SK-N-SH (cell line): ENCODE measurements at regions not wholly inside any gene's neighbourhood (a gene's known extent, or its start where the extent isn't known, plus 50 kb on each side); places are given as distances from the start of the nearest gene placed in this dataset.

Experiments
- CTCF ChIA-PET: fragments of 300-600, 350-600 bp; formaldehyde crosslinking; extraction: SDS; loops from one replicate; lab custom pipeline; 2021; lab: Yijun Ruan, JAX
- POLR2A ChIA-PET: fragments of 350-600 bp; sonication (Branson Sonifier 250); formaldehyde crosslinking; extraction: SDS; loops from one replicate; lab custom pipeline; 2020; ENCODE audit warnings: antibody characterized with exemption, inconsistent platforms; lab: Yijun Ruan, JAX
- DNase-seq: peaks from one replicate; pipeline ENCODE4 v3.0.0; 2012
- H2AFZ ChIP-seq: fragments of 200-600 bp; sonication (generic); 2 replicates; pipeline ENCODE4 v1.8.1; 2016; ENCODE audit warnings: antibody characterized with exemption, mild to moderate bottlenecking, low read depth
- H3F3A ChIP-seq: fragments of 200-600 bp; sonication (generic); replicated peaks from 2 replicates; pipeline ENCODE3; 2016; ENCODE audit warnings: antibody characterized with exemption, mild to moderate bottlenecking; ENCODE audit not compliant: insufficient read depth
- H3K27ac ChIP-seq, 2 experiments: fragments of 200-500 bp in 1 of 2; fragments of 200-600 bp in 1 of 2; sonication (Bioruptor generic) in 1 of 2; sonication (generic), shearing (Covaris generic) in 1 of 2; 2 replicates each; pipeline versions ENCODE4 v1.5.1 to v1.6.1; 2014 to 2016; ENCODE audit warnings: low read depth in 2 of 2, inconsistent platforms in 1 of 2, low read length in 1 of 2, mild to moderate bottlenecking in 1 of 2, mixed read lengths in 1 of 2
- H3K27me3 ChIP-seq: fragments of 200-600 bp; sonication (generic), shearing (Covaris generic); 2 replicates; pipeline ENCODE4 v1.6.1; 2016; ENCODE audit warnings: mixed run types; ENCODE audit not compliant: insufficient read depth
- H3K36me3 ChIP-seq, 2 experiments: fragments of 200-500 bp in 1 of 2; fragments of 200-600 bp in 1 of 2; sonication (Bioruptor generic) in 1 of 2; sonication (generic) in 1 of 2; replicated peaks in 1 of 2; 2 replicates each; pipeline versions ENCODE3 to v1.5.1; 2014 to 2016; ENCODE audit warnings: low read length in 1 of 2, mild to moderate bottlenecking in 1 of 2; ENCODE audit not compliant: insufficient read depth in 2 of 2, control insufficient read depth in 1 of 2
- H3K4me1 ChIP-seq, 2 experiments: fragments of 200-500 bp in 1 of 2; fragments of 200-600 bp in 1 of 2; sonication (Bioruptor generic) in 1 of 2; sonication (generic), shearing (Covaris generic) in 1 of 2; 2 replicates each; pipeline versions ENCODE4 v1.5.1 to v1.6.1; 2014 to 2016; ENCODE audit warnings: low read depth in 1 of 2, low read length in 1 of 2, mixed run types in 1 of 2; ENCODE audit not compliant: insufficient read depth in 2 of 2, control insufficient read depth in 1 of 2
- H3K4me2 ChIP-seq: fragments of 200-600 bp; sonication (generic), shearing (Covaris generic); 2 replicates; pipeline ENCODE4 v1.6.1; 2017; ENCODE audit warnings: mixed run types
- H3K4me3 ChIP-seq, 2 experiments: fragments of 200-500 bp in 1 of 2; fragments of 200-600 bp in 1 of 2; sonication (Bioruptor generic) in 1 of 2; sonication (generic), shearing (Covaris generic) in 1 of 2; 2 replicates each; pipeline versions ENCODE4 v1.5.1 to v1.8.1; 2014 to 2016; ENCODE audit warnings: low read depth in 2 of 2, inconsistent platforms in 1 of 2, low read length in 1 of 2, mild to moderate bottlenecking in 1 of 2, mixed read lengths in 1 of 2, moderate library complexity in 1 of 2
- H3K79me2 ChIP-seq: fragments of 200-600 bp; sonication (generic); 2 replicates; pipeline ENCODE4 v1.8.1; 2017; ENCODE audit warnings: mild to moderate bottlenecking; ENCODE audit not compliant: insufficient read depth
- H3K9ac ChIP-seq: fragments of 200-600 bp; sonication (generic); 2 replicates; pipeline ENCODE4 v1.6.1; 2017; ENCODE audit warnings: mixed run types
- H3K9me2 ChIP-seq: fragments of 200-600 bp; sonication (generic); 2 replicates; pipeline ENCODE4 v1.6.1; 2017; ENCODE audit warnings: mixed run types
- H3K9me3 ChIP-seq: fragments of 200-600 bp; sonication (generic); 2 replicates; pipeline ENCODE4 v1.6.1; 2017; ENCODE audit warnings: mixed run types, mild to moderate bottlenecking, moderate library complexity
- H4K20me1 ChIP-seq: fragments of 200-600 bp; sonication (generic); 2 replicates; pipeline ENCODE4 v1.6.1; 2017; ENCODE audit warnings: mild to moderate bottlenecking, mixed run types; ENCODE audit not compliant: insufficient read depth
- CHD2 ChIP-seq: fragments of 150-350 bp; IDR thresholded peaks from 2 replicates; pipeline ENCODE4 v1.6.1; 2018; ENCODE audit warnings: low read length; ENCODE audit not compliant: partially characterized antibody
- CTCF ChIP-seq: fragments of 200-600 bp; sonication (generic); IDR thresholded peaks from 2 replicates; pipeline ENCODE4 v1.6.1; 2017; ENCODE audit warnings: antibody characterized with exemption, mild to moderate bottlenecking, moderate library complexity
- ELF1 ChIP-seq: IDR thresholded peaks from 2 replicates; pipeline ENCODE4 v1.4.0; 2012
- EP300 ChIP-seq, 2 experiments: IDR thresholded peaks; 2 replicates each; pipeline versions ENCODE4 v1.4.0 to v1.6.1; 2012; ENCODE audit warnings: borderline replicate concordance in 1 of 2, low read depth in 1 of 2, low read length in 1 of 2
- EZH2phosphoT487 ChIP-seq: fragments of 200-600 bp; sonication (generic); IDR thresholded peaks from 2 replicates; pipeline ENCODE4 v1.6.1; 2017; ENCODE audit warnings: low read depth, mixed run types, mild to moderate bottlenecking, antibody characterized with exemption, moderate library complexity, borderline replicate concordance
- FOXJ3 ChIP-seq: sonication (generic); formaldehyde crosslinking; IDR thresholded peaks from 2 replicates; pipeline ENCODE4 v1.5.1; 2020; ENCODE audit warnings: mild to moderate bottlenecking, missing genetic modification reagents
- GABPA ChIP-seq: IDR thresholded peaks from 2 replicates; pipeline ENCODE4 v1.4.0; 2012; ENCODE audit warnings: low read depth, mild to moderate bottlenecking
- GATA2 ChIP-seq: sonication (generic); formaldehyde crosslinking; IDR thresholded peaks from 2 replicates; pipeline ENCODE4 v1.5.0; 2020; ENCODE audit warnings: mild to moderate bottlenecking, missing genetic modification reagents
- IRF3 ChIP-seq: fragments of 150-350 bp; IDR thresholded peaks from 2 replicates; pipeline ENCODE4 v1.6.1; 2016; ENCODE audit warnings: mild to moderate bottlenecking, low read depth, low read length
- JUND ChIP-seq: IDR thresholded peaks from 2 replicates; pipeline ENCODE4 v1.4.0; 2012
- MXI1 ChIP-seq: IDR thresholded peaks from 2 replicates; pipeline ENCODE4 v1.6.1; 2012; ENCODE audit warnings: mild to moderate bottlenecking, low read depth, low read length, improper control_type of control experiment
- NRF1 ChIP-seq: IDR thresholded peaks from 2 replicates; pipeline ENCODE4 v1.6.1; 2012; ENCODE audit warnings: low read depth, mild to moderate bottlenecking, low read length
- PBX3 ChIP-seq: IDR thresholded peaks from 2 replicates; pipeline ENCODE4; 2012
- POLR2AphosphoS5 ChIP-seq: IDR thresholded peaks from 2 replicates; pipeline ENCODE4 v1.6.1; 2012; ENCODE audit warnings: low read depth, low read length
- RFX5 ChIP-seq: IDR thresholded peaks from 2 replicates; pipeline ENCODE4 v1.6.1; 2012; ENCODE audit warnings: mild to moderate bottlenecking, improper control_type of control experiment, low read length
- TAF1 ChIP-seq: IDR thresholded peaks from 2 replicates; pipeline ENCODE4 v1.6.1; 2012; ENCODE audit warnings: low read depth, mild to moderate bottlenecking, low read length, moderate library complexity, borderline replicate concordance
- TCF12 ChIP-seq: IDR thresholded peaks from 2 replicates; pipeline ENCODE4 v1.4.0; 2012
- USF1 ChIP-seq: IDR thresholded peaks from 2 replicates; pipeline ENCODE4 v1.4.0; 2012; ENCODE audit warnings: low read depth, borderline replicate concordance
- ZBTB33 ChIP-seq: IDR thresholded peaks from 2 replicates; pipeline ENCODE4 v1.4.0; 2012; ENCODE audit warnings: low read depth, borderline replicate concordance
- WGBS: methylation state at CpG from one replicate; pipeline ENCODE4 v1.1.6; 2017; ENCODE audit warnings: low lambda C conversion rate; 5-methylcytosine and 5-hydroxymethylcytosine counted together

- H3K9me2 ChIP-seq, result no peaks in the 10 kb centered on the region
- H3K79me2 ChIP-seq, result no peaks in the 10 kb centered on the region
- TF ChIP-seq CHD2, result no peak
- no peak for TF ChIP-seq TCF12
- no peak for TF ChIP-seq ZBTB33
- no peak for TF ChIP-seq ELF1
- TF ChIP-seq NRF1, result no peak
- TF ChIP-seq CTCF, result no peak
- no peak for TF ChIP-seq MXI1
- no peak for TF ChIP-seq PBX3
- no peak for TF ChIP-seq GATA2 (CRISPR knock-in tag)
- TF ChIP-seq EZH2phosphoT487, result no peak
- no peak for TF ChIP-seq IRF3
- no peak for TF ChIP-seq POLR2AphosphoS5
- TF ChIP-seq EP300 (IDR thresholded peaks at IDR 0.05; ENCODE audit: borderline replicate concordance in 1 of 2, low read depth in 1 of 2, low read length in 1 of 2), result no peak
- no peak for TF ChIP-seq RFX5
- no peak for TF ChIP-seq FOXJ3 (CRISPR knock-in tag)
- TF ChIP-seq JUND, result no peak
- TF ChIP-seq TAF1, result no peak
- TF ChIP-seq GABPA, result no peak
- no peak for TF ChIP-seq USF1
- H3K4me1 ChIP-seq, result peaks cover 0 to 5% of the 10 kb centered on the region in 2 experiments; a peak in 1 of 4 replicates
- no peak overlapping the region for H3K4me3 ChIP-seq
- ChIA-PET CTCF (interaction anchor here (1.4 to 1.5 kb wide), 2 partner anchors 21 to 22 kb away, joined by 4 read pairs; no protein-coding TSS in a partner anchor), POLR2A (no interaction called here)
- H3K36me3 ChIP-seq, result no peaks in the 10 kb centered on the region
- 13% methylated on average over 2 of the region's 2 CpGs for WGBS
- H4K20me1 ChIP-seq, result no peaks in the 10 kb centered on the region
- no peak overlapping the region for H3K27ac ChIP-seq
- DNase-seq, result no peak
- no peaks in the 10 kb centered on the region for H3K27me3 ChIP-seq
- no peaks in the 10 kb centered on the region for H3F3A ChIP-seq
- H3K4me2 ChIP-seq, result no peak overlapping the region
- no peak overlapping the region for H2AFZ ChIP-seq
- H3K9ac ChIP-seq, result no peak overlapping the region
- H3K9me3 ChIP-seq, result 0 out of 2 replicates have a peak, but pooled peaks cover 6% of the 10 kb centered on the region
These were observed 97.6 kb upstream of the CTTNBP2 start for GRCh38 chr7:117970801-117971200.
